Activated naive CD8-positive, alpha-beta T cell (primary cell): ENCODE measurements at regions not wholly inside any gene's neighbourhood (a gene's known extent, or its start where the extent isn't known, plus 50 kb on each side); places are given as distances from the start of the nearest gene placed in this dataset.

Experiments used
- H3K27ac Mint-ChIP-seq: one replicate; pipeline ENCODE4 v1.8.0; 2021; ENCODE audit warnings: mixed read lengths
- H3K27me3 Mint-ChIP-seq: one replicate; pipeline ENCODE4 v1.8.0; 2021; ENCODE audit warnings: mixed read lengths
- H3K36me3 Mint-ChIP-seq: one replicate; pipeline ENCODE4 v1.8.0; 2021; ENCODE audit warnings: mixed read lengths
- H3K4me1 Mint-ChIP-seq: one replicate; pipeline ENCODE4 v1.8.0; 2021; ENCODE audit warnings: low read depth, mixed read lengths
- H3K4me3 Mint-ChIP-seq: one replicate; pipeline ENCODE4 v1.8.0; 2021; ENCODE audit warnings: mild to moderate bottlenecking, mixed read lengths
- H3K9me3 Mint-ChIP-seq: one replicate; pipeline ENCODE4 v1.8.0; 2021; ENCODE audit warnings: low read depth, mixed read lengths

- no peak overlapping the region for H3K27ac Mint-ChIP-seq
Measured at GRCh38 chr4:178481564-178481963, 1039.3 kb upstream of the AGA start.

GRCh38 chr4:178523038-178523437, 1080.8 kb upstream of the AGA start:
- no peaks in the 10 kb centered on the region for H3K27me3 Mint-ChIP-seq
- no peaks in the 10 kb centered on the region for H3K36me3 Mint-ChIP-seq
- peaks cover 5% of the 10 kb centered on the region for H3K9me3 Mint-ChIP-seq

More at GRCh38 chr4:178481564-178481963, 1039.3 kb upstream of the AGA start:
- Mint-ChIP-seq H3K27me3 (no peaks in the 10 kb centered on the region), H3K4me1 (no peaks in the 10 kb centered on the region), H3K9me3 (peaks cover 4% of the 10 kb centered on the region), H3K36me3 (no peaks in the 10 kb centered on the region), H3K4me3 (no peak overlapping the region)

GRCh38 chr4:178535939-178536579, 1093.8 kb upstream of the AGA start:
- H3K9me3 Mint-ChIP-seq = peaks cover 28% of the 10 kb centered on the region
- H3K4me1 Mint-ChIP-seq = no peaks in the 10 kb centered on the region
- H3K27ac Mint-ChIP-seq = no peak overlapping the region
- H3K36me3 Mint-ChIP-seq = no peaks in the 10 kb centered on the region
- H3K4me3 Mint-ChIP-seq = no peak overlapping the region
- H3K27me3 Mint-ChIP-seq = no peaks in the 10 kb centered on the region

More at GRCh38 chr4:178523038-178523437, 1080.8 kb upstream of the AGA start:
- no peaks in the 10 kb centered on the region for H3K4me1 Mint-ChIP-seq
- no peak overlapping the region for H3K4me3 Mint-ChIP-seq
- H3K27ac Mint-ChIP-seq = no peak overlapping the region

GRCh38 chr4:178553201-178553600, 1111.0 kb upstream of the AGA start:
- Mint-ChIP-seq H3K27ac (no peak overlapping the region), H3K27me3 (no peaks in the 10 kb centered on the region), H3K4me1 (no peaks in the 10 kb centered on the region), H3K4me3 (no peak overlapping the region), H3K9me3 (peaks cover 4% of the 10 kb centered on the region), H3K36me3 (no peaks in the 10 kb centered on the region)

- Mint-ChIP-seq H3K4me1 (no peaks in the 10 kb centered on the region), H3K27me3 (no peaks in the 10 kb centered on the region), H3K36me3 (no peaks in the 10 kb centered on the region), H3K9me3 (peaks cover 4% of the 10 kb centered on the region), H3K27ac (no peak overlapping the region), H3K4me3 (no peak overlapping the region)
Measured at GRCh38 chr4:178554352-178554751, 1112.1 kb upstream of the AGA start.

GRCh38 chr4:178556796-178557195, 1114.6 kb upstream of the AGA start:
- Mint-ChIP-seq H3K27ac (no peak overlapping the region), H3K27me3 (no peaks in the 10 kb centered on the region), H3K9me3 (peaks cover 4% of the 10 kb centered on the region), H3K36me3 (no peaks in the 10 kb centered on the region), H3K4me3 (no peak overlapping the region), H3K4me1 (no peaks in the 10 kb centered on the region)

GRCh38 chr4:178577933-178578332, 1135.7 kb upstream of the AGA start:
- no peaks in the 10 kb centered on the region for H3K4me1 Mint-ChIP-seq
- H3K36me3 Mint-ChIP-seq = no peaks in the 10 kb centered on the region
- no peaks in the 10 kb centered on the region for H3K27me3 Mint-ChIP-seq
- no peak overlapping the region for H3K4me3 Mint-ChIP-seq
- no peaks in the 10 kb centered on the region for H3K9me3 Mint-ChIP-seq
- no peak overlapping the region for H3K27ac Mint-ChIP-seq

- H3K4me3 Mint-ChIP-seq = no peak overlapping the region
- H3K27ac Mint-ChIP-seq = no peak overlapping the region
- H3K9me3 Mint-ChIP-seq = peaks cover 25% of the 10 kb centered on the region
- H3K4me1 Mint-ChIP-seq = no peaks in the 10 kb centered on the region
- no peaks in the 10 kb centered on the region for H3K36me3 Mint-ChIP-seq
- H3K27me3 Mint-ChIP-seq = no peaks in the 10 kb centered on the region
Measured at GRCh38 chr4:178595500-178596138, 1153.4 kb upstream of the AGA start.

GRCh38 chr4:178598672-178599071, 1156.4 kb upstream of the AGA start:
- Mint-ChIP-seq H3K36me3 (no peaks in the 10 kb centered on the region), H3K9me3 (peaks cover 22% of the 10 kb centered on the region), H3K4me3 (no peak overlapping the region), H3K4me1 (no peaks in the 10 kb centered on the region), H3K27me3 (no peaks in the 10 kb centered on the region), H3K27ac (no peak overlapping the region)

- Mint-ChIP-seq H3K27me3 (no peaks in the 10 kb centered on the region), H3K36me3 (no peaks in the 10 kb centered on the region), H3K9me3 (peaks cover 21% of the 10 kb centered on the region), H3K27ac (no peak overlapping the region), H3K4me1 (no peaks in the 10 kb centered on the region), H3K4me3 (no peak overlapping the region)
Measured at GRCh38 chr4:178599521-178599920, 1157.3 kb upstream of the AGA start.

- no peak overlapping the region for H3K4me3 Mint-ChIP-seq
- no peaks in the 10 kb centered on the region for H3K36me3 Mint-ChIP-seq
- no peak overlapping the region for H3K27ac Mint-ChIP-seq
- H3K27me3 Mint-ChIP-seq = no peaks in the 10 kb centered on the region
- no peaks in the 10 kb centered on the region for H3K4me1 Mint-ChIP-seq
- H3K9me3 Mint-ChIP-seq = peaks cover 14% of the 10 kb centered on the region
Measured at GRCh38 chr4:178602833-178603232, 1160.6 kb upstream of the AGA start.

GRCh38 chr4:178611062-178611461, 1168.8 kb upstream of the AGA start:
- no peak overlapping the region for H3K4me3 Mint-ChIP-seq
- no peaks in the 10 kb centered on the region for H3K27me3 Mint-ChIP-seq
- no peaks in the 10 kb centered on the region for H3K36me3 Mint-ChIP-seq
- H3K9me3 Mint-ChIP-seq = peaks cover 7% of the 10 kb centered on the region
- no peak overlapping the region for H3K27ac Mint-ChIP-seq
- H3K4me1 Mint-ChIP-seq = no peaks in the 10 kb centered on the region

GRCh38 chr4:178612733-178613132, 1170.5 kb upstream of the AGA start:
- H3K27me3 Mint-ChIP-seq = no peaks in the 10 kb centered on the region
- H3K27ac Mint-ChIP-seq = no peak overlapping the region
- no peaks in the 10 kb centered on the region for H3K4me1 Mint-ChIP-seq
- H3K9me3 Mint-ChIP-seq = peaks cover 7% of the 10 kb centered on the region
- no peaks in the 10 kb centered on the region for H3K36me3 Mint-ChIP-seq
- no peak overlapping the region for H3K4me3 Mint-ChIP-seq

- Mint-ChIP-seq H3K4me1 (no peaks in the 10 kb centered on the region), H3K27ac (no peak overlapping the region), H3K9me3 (no peaks in the 10 kb centered on the region), H3K36me3 (no peaks in the 10 kb centered on the region), H3K4me3 (no peak overlapping the region), H3K27me3 (no peaks in the 10 kb centered on the region)
Measured at GRCh38 chr4:178632415-178632814, 1190.2 kb upstream of the AGA start.

GRCh38 chr4:178633263-178633662, 1191.0 kb upstream of the AGA start:
- Mint-ChIP-seq H3K4me1 (no peaks in the 10 kb centered on the region), H3K36me3 (no peaks in the 10 kb centered on the region), H3K9me3 (peaks cover 2% of the 10 kb centered on the region), H3K4me3 (no peak overlapping the region), H3K27me3 (no peaks in the 10 kb centered on the region), H3K27ac (no peak overlapping the region)

GRCh38 chr4:178664621-178665020, 1222.4 kb upstream of the AGA start:
- no peaks in the 10 kb centered on the region for H3K9me3 Mint-ChIP-seq
- H3K36me3 Mint-ChIP-seq = no peaks in the 10 kb centered on the region
- no peak overlapping the region for H3K27ac Mint-ChIP-seq
- no peaks in the 10 kb centered on the region for H3K4me1 Mint-ChIP-seq
- no peaks in the 10 kb centered on the region for H3K27me3 Mint-ChIP-seq
- H3K4me3 Mint-ChIP-seq = no peak overlapping the region
